CD4-positive, CD25-positive, alpha-beta regulatory T cell (primary cell): ENCODE measurements at regions not wholly inside any gene's neighbourhood (a gene's known extent, or its start where the extent isn't known, plus 50 kb on each side); places are given as distances from the start of the nearest gene placed in this dataset.
A peak's percentile ranks its signal among the peaks of the same experiment; 100 is the strongest.

Source experiments
- ATAC-seq, 2 donors: fragments of 150-1000 bp; cut with Tn5 transposase; one replicate each; pipeline ENCODE4 v1.10.0; 2021; ENCODE audit warnings: low read depth in 2 of 2, moderate number of reproducible peaks in 2 of 2, moderate library complexity in 1 of 2
- DNase-seq, 3 donors: peaks; one replicate each; pipeline versions ENCODE4 v3.0.0 to v3.0.0-alpha.2; 2012 to 2022; ENCODE audit warnings: mixed read lengths in 1 of 3
- H3K27ac ChIP-seq: one replicate; pipeline ENCODE4 v1.7.0; 2013; ENCODE audit warnings: mild to moderate bottlenecking, low read length; ENCODE audit not compliant: insufficient read depth, poor library complexity, severe bottlenecking
- H3K27me3 ChIP-seq: one replicate; pipeline ENCODE4 v1.7.0; 2013; ENCODE audit warnings: low read length; ENCODE audit not compliant: control insufficient read depth, insufficient read depth
- H3K36me3 ChIP-seq: one replicate; pipeline ENCODE4 v1.7.0; 2013; ENCODE audit warnings: mild to moderate bottlenecking, low read length, moderate library complexity; ENCODE audit not compliant: control insufficient read depth, insufficient read depth
- H3K4me1 ChIP-seq: 2 replicates; pipeline ENCODE4 v1.7.0; 2013; ENCODE audit warnings: mild to moderate bottlenecking, low read length; ENCODE audit not compliant: insufficient read depth, control insufficient read depth, poor library complexity, severe bottlenecking
- H3K4me3 ChIP-seq: one replicate; pipeline ENCODE4 v1.7.0; 2013; ENCODE audit warnings: low read depth, mild to moderate bottlenecking, low read length, moderate library complexity
- H3K9me3 ChIP-seq, 2 experiments: 1 replicate in 1 of 2; 2 replicates in 1 of 2; pipeline ENCODE4 v1.7.0; 2013; ENCODE audit warnings: low read length in 2 of 2, mild to moderate bottlenecking in 1 of 2, moderate library complexity in 1 of 2; ENCODE audit not compliant: control insufficient read depth in 2 of 2
- H3K27ac Mint-ChIP-seq, 3 donors: one replicate each; pipeline ENCODE4 v1.8.0; 2020 to 2022; ENCODE audit warnings: mild to moderate bottlenecking in 3 of 3, mixed read lengths in 3 of 3, moderate library complexity in 2 of 3
- H3K27me3 Mint-ChIP-seq: one replicate; pipeline ENCODE4 v1.8.0; 2022; ENCODE audit warnings: mild to moderate bottlenecking, mixed read lengths
- H3K36me3 Mint-ChIP-seq: one replicate; pipeline ENCODE4 v1.8.0; 2020; ENCODE audit warnings: mixed read lengths
- H3K4me1 Mint-ChIP-seq, 4 donors: one replicate each; pipeline ENCODE4 v1.8.0; 2020 to 2022; ENCODE audit warnings: mixed read lengths in 4 of 4, mild to moderate bottlenecking in 1 of 4
- H3K4me3 Mint-ChIP-seq, 4 donors: one replicate each; pipeline ENCODE4 v1.8.0; 2020 to 2022; ENCODE audit warnings: mild to moderate bottlenecking in 4 of 4, mixed read lengths in 4 of 4, moderate library complexity in 3 of 4
- H3K9me3 Mint-ChIP-seq, 7 donors: one replicate each; pipeline ENCODE4 v1.8.0; 2020 to 2022; ENCODE audit warnings: mixed read lengths in 7 of 7, mild to moderate bottlenecking in 3 of 7, moderate library complexity in 2 of 7

- DNase-seq (no peak), ATAC-seq (no peak)
- no peak overlapping the region for H3K4me3 ChIP-seq
- no peaks in the 10 kb centered on the region for H3K9me3 ChIP-seq
- no peak overlapping the region for H3K4me3 Mint-ChIP-seq
- H3K36me3 ChIP-seq, result no peaks in the 10 kb centered on the region
- no peaks in the 10 kb centered on the region for H3K4me1 Mint-ChIP-seq
- no peaks in the 10 kb centered on the region for H3K27me3 ChIP-seq
- no peak overlapping the region for H3K27ac ChIP-seq
- peaks cover 0 to 5% (median 2%) of the 10 kb centered on the region in 7 donors for H3K9me3 Mint-ChIP-seq
- no peaks in the 10 kb centered on the region for H3K4me1 ChIP-seq
- H3K36me3 Mint-ChIP-seq, result no peaks in the 10 kb centered on the region
- H3K27ac Mint-ChIP-seq, result no peak overlapping the region
- no peaks in the 10 kb centered on the region for H3K27me3 Mint-ChIP-seq
These were observed 498.1 kb downstream of the KIF20B start for GRCh38 chr10:90199513-90199912.

GRCh38 chr10:90204131-90204955 lies 503.0 kb downstream of the KIF20B start:
- no peak overlapping the region for H3K27ac ChIP-seq
- H3K4me1 Mint-ChIP-seq, result no peaks in the 10 kb centered on the region
- no peaks in the 10 kb centered on the region for H3K27me3 Mint-ChIP-seq
- ATAC-seq (no peak), DNase-seq (no peak)
- no peak overlapping the region for H3K27ac Mint-ChIP-seq
- H3K4me1 ChIP-seq, result no peaks in the 10 kb centered on the region
- no peaks in the 10 kb centered on the region for H3K36me3 Mint-ChIP-seq
- no peaks in the 10 kb centered on the region for H3K27me3 ChIP-seq
- H3K9me3 Mint-ChIP-seq, result peaks cover 0 to 5% (median 2%) of the 10 kb centered on the region in 7 donors
- no peaks in the 10 kb centered on the region for H3K36me3 ChIP-seq
- no peak overlapping the region for H3K4me3 Mint-ChIP-seq
- H3K4me3 ChIP-seq, result no peak overlapping the region
- no peaks in the 10 kb centered on the region for H3K9me3 ChIP-seq

DNA sequence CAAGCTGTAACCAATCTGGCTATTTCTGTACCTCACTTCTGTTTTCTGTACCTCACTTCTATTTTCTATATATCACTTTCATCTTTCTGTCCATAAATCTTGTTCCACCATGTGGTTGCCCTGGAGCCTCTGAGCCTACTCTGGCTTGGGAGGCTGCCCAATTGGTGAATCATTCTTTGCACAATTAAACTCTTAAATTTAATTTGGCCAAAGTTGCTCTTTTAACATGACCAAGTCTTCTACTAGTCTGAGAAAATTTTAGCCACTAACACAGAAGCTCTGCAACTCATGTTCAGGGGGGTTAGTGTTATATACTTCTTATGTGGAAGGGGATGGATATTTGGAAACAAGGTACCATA lies 503.5 kb downstream of the KIF20B start:
- no peaks in the 10 kb centered on the region for H3K27me3 ChIP-seq
- ATAC-seq, result no peak
- H3K27ac Mint-ChIP-seq, result no peak overlapping the region
- DNase-seq, result no peak
- no peak overlapping the region for H3K27ac ChIP-seq
- H3K9me3 Mint-ChIP-seq, result peaks cover 0 to 5% (median 2%) of the 10 kb centered on the region in 7 donors
- no peaks in the 10 kb centered on the region for H3K4me1 Mint-ChIP-seq
- H3K27me3 Mint-ChIP-seq, result no peaks in the 10 kb centered on the region
- H3K36me3 ChIP-seq, result no peaks in the 10 kb centered on the region
- no peak overlapping the region for H3K4me3 ChIP-seq
- H3K4me3 Mint-ChIP-seq, result no peak overlapping the region
- no peaks in the 10 kb centered on the region for H3K9me3 ChIP-seq
- no peaks in the 10 kb centered on the region for H3K36me3 Mint-ChIP-seq
- no peaks in the 10 kb centered on the region for H3K4me1 ChIP-seq

- Mint-ChIP-seq H3K4me3 (no peak overlapping the region), H3K36me3 (no peaks in the 10 kb centered on the region), H3K4me1 (no peaks in the 10 kb centered on the region), H3K9me3 (peaks cover 0 to 5% (median 2%) of the 10 kb centered on the region in 7 donors), H3K27ac (no peak overlapping the region), H3K27me3 (no peaks in the 10 kb centered on the region)
- Histone ChIP-seq H3K4me1 (no peaks in the 10 kb centered on the region), H3K36me3 (no peaks in the 10 kb centered on the region), H3K27me3 (no peaks in the 10 kb centered on the region), H3K27ac (no peak overlapping the region), H3K9me3 (no peaks in the 10 kb centered on the region), H3K4me3 (no peak overlapping the region)
- no peak for DNase-seq
- no peak for ATAC-seq
These were observed 503.9 kb downstream of the KIF20B start for GRCh38 chr10:90205340-90205739.

DNA sequence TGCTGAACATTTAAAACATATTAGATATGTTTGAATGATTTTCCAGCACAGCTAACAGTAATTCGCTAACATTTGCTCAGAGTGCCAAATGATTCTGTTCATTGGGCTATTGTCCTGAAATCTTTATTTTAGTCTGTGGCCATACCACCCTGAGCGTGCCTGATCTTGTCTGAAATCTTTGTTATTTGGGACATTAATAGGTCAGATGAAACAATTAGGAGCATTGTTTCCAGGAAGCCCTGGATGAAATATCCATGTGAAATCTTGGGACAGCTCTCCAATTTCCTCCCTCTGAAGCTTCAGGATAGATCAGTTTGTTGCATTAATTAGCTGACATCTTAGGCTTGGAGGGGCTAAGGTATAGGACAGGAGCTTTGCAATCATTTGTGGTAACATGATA lies 512.0 kb downstream of the KIF20B start:
- no peaks in the 10 kb centered on the region for H3K9me3 ChIP-seq
- H3K27ac ChIP-seq, result no peak overlapping the region
- DNase-seq (no peak), ATAC-seq (no peak)
- H3K4me3 ChIP-seq, result no peak overlapping the region
- no peaks in the 10 kb centered on the region for H3K4me1 ChIP-seq
- Mint-ChIP-seq H3K27ac (no peak overlapping the region), H3K27me3 (no peaks in the 10 kb centered on the region), H3K36me3 (no peaks in the 10 kb centered on the region), H3K9me3 (peaks cover 0 to 4% (median 0%) of the 10 kb centered on the region in 7 donors), H3K4me1 (no peaks in the 10 kb centered on the region), H3K4me3 (no peak overlapping the region)
- H3K27me3 ChIP-seq, result no peaks in the 10 kb centered on the region
- no peaks in the 10 kb centered on the region for H3K36me3 ChIP-seq

GRCh38 chr10:90218846-90219245 lies 517.5 kb downstream of the KIF20B start:
- no peak overlapping the region for H3K27ac ChIP-seq
- Mint-ChIP-seq H3K36me3 (no peaks in the 10 kb centered on the region), H3K4me1 (no peaks in the 10 kb centered on the region), H3K27me3 (no peaks in the 10 kb centered on the region), H3K4me3 (no peak overlapping the region), H3K27ac (no peak overlapping the region), H3K9me3 (peaks cover 0 to 6% (median 3%) of the 10 kb centered on the region in 7 donors)
- H3K4me3 ChIP-seq, result no peak overlapping the region
- no peaks in the 10 kb centered on the region for H3K27me3 ChIP-seq
- ATAC-seq, result no peak
- no peaks in the 10 kb centered on the region for H3K36me3 ChIP-seq
- H3K4me1 ChIP-seq, result no peaks in the 10 kb centered on the region
- H3K9me3 ChIP-seq, result no peaks in the 10 kb centered on the region
- no peak for DNase-seq

GRCh38 chr10:90222372-90222771 lies 521.0 kb downstream of the KIF20B start:
- Histone ChIP-seq H3K4me3 (no peak overlapping the region), H3K27ac (no peak overlapping the region), H3K4me1 (no peaks in the 10 kb centered on the region), H3K27me3 (no peaks in the 10 kb centered on the region), H3K36me3 (no peaks in the 10 kb centered on the region), H3K9me3 (no peaks in the 10 kb centered on the region)
- H3K4me3 Mint-ChIP-seq, result no peak overlapping the region
- no peaks in the 10 kb centered on the region for H3K36me3 Mint-ChIP-seq
- peak overlapping the region in 1 of 3 donors; percentile 10 for H3K27ac Mint-ChIP-seq
- no peak for DNase-seq
- no peak for ATAC-seq
- H3K27me3 Mint-ChIP-seq, result no peaks in the 10 kb centered on the region
- peaks cover 0 to 6% (median 3%) of the 10 kb centered on the region in 7 donors for H3K9me3 Mint-ChIP-seq
- no peaks in the 10 kb centered on the region for H3K4me1 Mint-ChIP-seq

DNA sequence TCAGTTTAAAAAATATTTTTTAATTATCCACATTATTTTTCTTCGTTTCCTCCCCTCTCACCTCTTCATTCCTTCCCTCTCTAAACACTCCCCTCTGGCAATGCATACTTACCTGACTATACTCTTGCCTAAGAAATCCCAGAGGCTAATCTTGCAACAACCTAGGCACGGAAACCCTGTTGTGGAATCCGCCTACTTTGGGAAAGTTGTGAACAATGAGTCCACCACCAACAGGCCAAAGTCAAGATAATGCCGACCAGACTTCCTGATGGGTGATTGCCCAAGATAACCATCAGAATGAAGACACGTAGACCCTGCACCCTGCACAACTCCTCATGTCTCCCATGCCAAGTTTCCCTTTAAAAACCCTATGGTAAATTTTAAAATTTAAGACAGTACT lies 521.5 kb downstream of the KIF20B start:
- Mint-ChIP-seq H3K4me3 (no peak overlapping the region), H3K27me3 (no peaks in the 10 kb centered on the region)
- H3K27ac ChIP-seq, result no peak overlapping the region

More for the DNA sequence above, 521.5 kb downstream of the KIF20B start:
- Mint-ChIP-seq H3K36me3 (no peaks in the 10 kb centered on the region), H3K9me3 (peaks cover 0 to 4% (median 3%) of the 10 kb centered on the region in 7 donors), H3K27ac (no peak overlapping the region), H3K4me1 (no peaks in the 10 kb centered on the region)
- Histone ChIP-seq H3K27me3 (no peaks in the 10 kb centered on the region), H3K4me1 (no peaks in the 10 kb centered on the region), H3K9me3 (no peaks in the 10 kb centered on the region), H3K4me3 (no peak overlapping the region), H3K36me3 (no peaks in the 10 kb centered on the region)
- ATAC-seq (no peak), DNase-seq (no peak)
